HK-2 (cell line): ENCODE measurements at regions not wholly inside any gene's neighbourhood (a gene's known extent, or its start where the extent isn't known, plus 50 kb on each side); places are given as distances from the start of the nearest gene placed in this dataset.
A peak's percentile ranks its signal among the peaks of the same experiment; 100 is the strongest.
"Not testable (repeated sequence)": the region's sequence is repeated elsewhere in the genome, so short reads cannot be mapped to it uniquely, and the experiment has no call there.

ENCODE experiments used
- DNase-seq: peaks from one replicate; pipeline ENCODE4 v3.0.0-alpha.2; 2018; ENCODE audit not compliant: unreplicated experiment

- DNase-seq: no peak
Observed at GRCh38 chr5:125679522-125679921, 743.7 kb upstream of the GRAMD2B start.

- no peak for DNase-seq
Observed at GRCh38 chr5:125683669-125684068, 739.5 kb upstream of the GRAMD2B start.

- no peak for DNase-seq
Observed at GRCh38 chr5:125685771-125686170, 737.4 kb upstream of the GRAMD2B start.

- not testable (repeated sequence) for DNase-seq
Observed at GRCh38 chr5:125691738-125692530, 731.3 kb upstream of the GRAMD2B start.

GRCh38 chr5:125695996-125696655 lies 727.1 kb upstream of the GRAMD2B start:
- DNase-seq: no peak

- no peak for DNase-seq
Observed at GRCh38 chr5:125696762-125697161, 726.4 kb upstream of the GRAMD2B start.

GRCh38 chr5:125698420-125698819 lies 724.8 kb upstream of the GRAMD2B start:
- DNase-seq: no peak

GRCh38 chr5:125699860-125700259 lies 723.3 kb upstream of the GRAMD2B start:
- DNase-seq: no peak

- DNase-seq: peak; percentile 7
Observed at GRCh38 chr5:125700380-125700861, 722.8 kb upstream of the GRAMD2B start.

GRCh38 chr5:125703616-125704015 lies 719.6 kb upstream of the GRAMD2B start:
- no peak for DNase-seq

- DNase-seq: no peak
Observed at GRCh38 chr5:125704888-125705287, 718.3 kb upstream of the GRAMD2B start.

- no peak for DNase-seq
Observed at GRCh38 chr5:125708583-125708982, 714.6 kb upstream of the GRAMD2B start.

GRCh38 chr5:125710745-125711144 lies 712.5 kb upstream of the GRAMD2B start:
- no peak for DNase-seq

- DNase-seq: no peak
Observed at GRCh38 chr5:125712397-125712796, 710.8 kb upstream of the GRAMD2B start.

- no peak for DNase-seq
Observed at GRCh38 chr5:125713109-125713805, 710.0 kb upstream of the GRAMD2B start.

GRCh38 chr5:125715216-125715615 lies 708.0 kb upstream of the GRAMD2B start:
- no peak for DNase-seq

- peak; percentile 18 for DNase-seq
Observed at GRCh38 chr5:125717209-125717608, 706.0 kb upstream of the GRAMD2B start.

GRCh38 chr5:125719681-125720347 lies 703.4 kb upstream of the GRAMD2B start:
- DNase-seq: no peak

- DNase-seq: no peak
Observed at GRCh38 chr5:125720348-125720685, 702.9 kb upstream of the GRAMD2B start.

GRCh38 chr5:125720721-125721120 lies 702.5 kb upstream of the GRAMD2B start:
- no peak for DNase-seq

GRCh38 chr5:125722550-125722949 lies 700.7 kb upstream of the GRAMD2B start:
- DNase-seq: no peak

GRCh38 chr5:125725691-125726090 lies 697.5 kb upstream of the GRAMD2B start:
- no peak for DNase-seq
